Osteoblast (primary cell): ENCODE measurements at regions not wholly inside any gene's neighbourhood (a gene's known extent, or its start where the extent isn't known, plus 50 kb on each side); places are given as distances from the start of the nearest gene placed in this dataset.

ENCODE experiments used
- DNase-seq: peaks from one replicate; pipeline ENCODE4 v3.0.0; 2011; ENCODE audit warnings: low spot score, mixed read lengths; ENCODE audit not compliant: insufficient read length; ENCODE audit errors: missing footprints
- H2AFZ ChIP-seq: 2 replicates; pipeline ENCODE4 v1.6.0; 2011; ENCODE audit warnings: mild to moderate bottlenecking, low read length
- H3K27ac ChIP-seq: 2 replicates; pipeline ENCODE4 v1.5.1; 2011; ENCODE audit warnings: mild to moderate bottlenecking, low read depth, low read length, moderate library complexity
- H3K27me3 ChIP-seq: 2 replicates; pipeline ENCODE4 v1.6.0; 2012; ENCODE audit warnings: mild to moderate bottlenecking, control low read depth, inconsistent platforms, low read length, moderate library complexity; ENCODE audit not compliant: insufficient read depth
- H3K36me3 ChIP-seq: 2 replicates; pipeline ENCODE4 v1.5.1; 2011; ENCODE audit warnings: mild to moderate bottlenecking, low read length, control low read depth, moderate library complexity; ENCODE audit not compliant: insufficient read depth
- H3K4me1 ChIP-seq: 2 replicates; pipeline ENCODE4 v1.5.1; 2011; ENCODE audit warnings: mild to moderate bottlenecking, low read length, control low read depth, moderate library complexity; ENCODE audit not compliant: insufficient read depth
- H3K4me2 ChIP-seq: 2 replicates; pipeline ENCODE4 v1.6.0; 2011; ENCODE audit warnings: mild to moderate bottlenecking, low read length; ENCODE audit not compliant: insufficient read depth
- H3K4me3 ChIP-seq: fragments of 200-600 bp; sonication (generic); 3 replicates; pipeline ENCODE4 v1.5.1; 2012; ENCODE audit warnings: mild to moderate bottlenecking, low read length, inconsistent platforms; ENCODE audit not compliant: insufficient read depth
- H3K79me2 ChIP-seq: 2 replicates; pipeline ENCODE4 v1.6.0; 2012; ENCODE audit warnings: mild to moderate bottlenecking, low read length, control low read depth, inconsistent platforms; ENCODE audit not compliant: insufficient read depth
- H3K9me3 ChIP-seq: 2 replicates; pipeline ENCODE4 v1.5.1; 2011; ENCODE audit warnings: low read depth, low read length, control low read depth
- H4K20me1 ChIP-seq: 2 replicates; pipeline ENCODE4 v1.6.0; 2012; ENCODE audit warnings: mild to moderate bottlenecking, low read length, control low read depth; ENCODE audit not compliant: insufficient read depth
- CTCF ChIP-seq: IDR thresholded peaks from 2 replicates; pipeline ENCODE4 v1.5.1; 2011; ENCODE audit warnings: mild to moderate bottlenecking, low read depth, low read length, moderate library complexity; ENCODE audit errors: extremely low read depth

- Histone ChIP-seq H3K27ac (no peak overlapping the region), H3K27me3 (no peaks in the 10 kb centered on the region), H3K9me3 (no peaks in the 10 kb centered on the region), H3K4me2 (no peak overlapping the region), H3K36me3 (no peaks in the 10 kb centered on the region), H4K20me1 (no peaks in the 10 kb centered on the region), H3K4me3 (no peak overlapping the region), H3K4me1 (peaks cover 28% of the 10 kb centered on the region), H3K79me2 (no peaks in the 10 kb centered on the region), H2AFZ (no peak overlapping the region)
- no peak for TF ChIP-seq CTCF
- DNase-seq, result no peak
Observed at GRCh38 chr1:94617957-94618739, 76.6 kb upstream of the F3 start.

- TF ChIP-seq CTCF, result no peak
- Histone ChIP-seq H3K27ac (no peak overlapping the region), H3K79me2 (no peaks in the 10 kb centered on the region), H3K27me3 (no peaks in the 10 kb centered on the region), H4K20me1 (no peaks in the 10 kb centered on the region), H3K9me3 (no peaks in the 10 kb centered on the region), H3K4me1 (peaks cover 19% of the 10 kb centered on the region), H2AFZ (no peak overlapping the region), H3K36me3 (no peaks in the 10 kb centered on the region), H3K4me3 (no peak overlapping the region), H3K4me2 (no peak overlapping the region)
- no peak for DNase-seq
Observed at GRCh38 chr1:94617134-94617805, 75.7 kb upstream of the F3 start.

- H3K4me3 ChIP-seq, result no peak overlapping the region
- H3K4me1 ChIP-seq, result peaks cover 11% of the 10 kb centered on the region
- H2AFZ ChIP-seq, result no peak overlapping the region
- no peak overlapping the region for H3K4me2 ChIP-seq
- DNase-seq, result no peak
- no peaks in the 10 kb centered on the region for H3K27me3 ChIP-seq
- H3K79me2 ChIP-seq, result no peaks in the 10 kb centered on the region
- no peaks in the 10 kb centered on the region for H3K36me3 ChIP-seq
- H3K27ac ChIP-seq, result no peak overlapping the region
- H4K20me1 ChIP-seq, result no peaks in the 10 kb centered on the region
- no peak for TF ChIP-seq CTCF
- no peaks in the 10 kb centered on the region for H3K9me3 ChIP-seq
Observed at GRCh38 chr1:94616506-94616905, 74.9 kb upstream of the F3 start.

- Histone ChIP-seq H3K79me2 (no peaks in the 10 kb centered on the region), H3K36me3 (no peaks in the 10 kb centered on the region), H3K27me3 (no peaks in the 10 kb centered on the region), H3K9me3 (no peaks in the 10 kb centered on the region), H4K20me1 (no peaks in the 10 kb centered on the region), H3K4me2 (no peak overlapping the region), H3K27ac (no peak overlapping the region), H2AFZ (no peak overlapping the region), H3K4me1 (peaks cover 9% of the 10 kb centered on the region), H3K4me3 (no peak overlapping the region)
- no peak for TF ChIP-seq CTCF
- DNase-seq, result no peak
Observed at GRCh38 chr1:94614996-94615395, 73.4 kb upstream of the F3 start.
